ENCODE measurements at regions not wholly inside any gene's neighbourhood (a gene's known extent, or its start where the extent isn't known, plus 50 kb on each side); places are given as distances from the start of the nearest gene placed in this dataset.
A peak's percentile ranks its signal among the peaks of the same experiment; 100 is the strongest.

DNA sequence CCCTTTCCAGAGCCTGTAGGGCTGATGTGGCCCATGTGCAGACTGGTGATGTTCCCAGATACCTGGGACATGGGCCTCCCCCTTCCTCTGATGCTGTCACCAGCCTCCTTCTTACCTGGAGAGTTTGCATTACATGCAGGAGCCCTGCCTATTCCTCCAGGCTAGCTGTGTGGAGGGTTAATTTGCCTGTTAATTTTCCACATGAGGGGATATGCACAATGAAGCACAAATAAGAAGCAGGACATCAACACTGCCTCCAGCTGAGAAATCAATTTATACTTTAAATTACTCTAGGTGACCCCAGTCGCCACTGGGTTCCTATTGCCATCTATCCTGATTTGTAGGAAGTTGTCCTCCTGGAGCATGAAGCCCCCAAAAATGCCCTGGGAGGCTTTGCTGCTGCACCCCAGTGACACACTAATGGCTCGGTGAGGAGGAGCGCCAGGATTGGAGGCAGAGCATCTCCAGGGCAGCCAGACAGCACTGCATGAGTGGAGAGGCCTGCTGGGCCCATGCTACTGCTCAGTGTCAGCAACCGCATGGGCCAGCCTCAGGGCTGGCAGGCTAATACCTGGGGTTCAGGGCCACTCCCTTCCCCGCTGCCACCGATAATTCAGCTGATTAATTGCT is 101.6 kb upstream of the USP47 start:
- H3K9me3 Mint-ChIP-seq = no peaks in the 10 kb centered on the region
- no peaks in the 10 kb centered on the region for H3K36me3 Mint-ChIP-seq (ENCODE audit: low read depth)
- TF ChIP-seq CREB1 (CRISPR knock-in tag; IDR thresholded peaks at IDR 0.05; ENCODE audit: low read depth) = no peak
- TF ChIP-seq, protein P1, sequence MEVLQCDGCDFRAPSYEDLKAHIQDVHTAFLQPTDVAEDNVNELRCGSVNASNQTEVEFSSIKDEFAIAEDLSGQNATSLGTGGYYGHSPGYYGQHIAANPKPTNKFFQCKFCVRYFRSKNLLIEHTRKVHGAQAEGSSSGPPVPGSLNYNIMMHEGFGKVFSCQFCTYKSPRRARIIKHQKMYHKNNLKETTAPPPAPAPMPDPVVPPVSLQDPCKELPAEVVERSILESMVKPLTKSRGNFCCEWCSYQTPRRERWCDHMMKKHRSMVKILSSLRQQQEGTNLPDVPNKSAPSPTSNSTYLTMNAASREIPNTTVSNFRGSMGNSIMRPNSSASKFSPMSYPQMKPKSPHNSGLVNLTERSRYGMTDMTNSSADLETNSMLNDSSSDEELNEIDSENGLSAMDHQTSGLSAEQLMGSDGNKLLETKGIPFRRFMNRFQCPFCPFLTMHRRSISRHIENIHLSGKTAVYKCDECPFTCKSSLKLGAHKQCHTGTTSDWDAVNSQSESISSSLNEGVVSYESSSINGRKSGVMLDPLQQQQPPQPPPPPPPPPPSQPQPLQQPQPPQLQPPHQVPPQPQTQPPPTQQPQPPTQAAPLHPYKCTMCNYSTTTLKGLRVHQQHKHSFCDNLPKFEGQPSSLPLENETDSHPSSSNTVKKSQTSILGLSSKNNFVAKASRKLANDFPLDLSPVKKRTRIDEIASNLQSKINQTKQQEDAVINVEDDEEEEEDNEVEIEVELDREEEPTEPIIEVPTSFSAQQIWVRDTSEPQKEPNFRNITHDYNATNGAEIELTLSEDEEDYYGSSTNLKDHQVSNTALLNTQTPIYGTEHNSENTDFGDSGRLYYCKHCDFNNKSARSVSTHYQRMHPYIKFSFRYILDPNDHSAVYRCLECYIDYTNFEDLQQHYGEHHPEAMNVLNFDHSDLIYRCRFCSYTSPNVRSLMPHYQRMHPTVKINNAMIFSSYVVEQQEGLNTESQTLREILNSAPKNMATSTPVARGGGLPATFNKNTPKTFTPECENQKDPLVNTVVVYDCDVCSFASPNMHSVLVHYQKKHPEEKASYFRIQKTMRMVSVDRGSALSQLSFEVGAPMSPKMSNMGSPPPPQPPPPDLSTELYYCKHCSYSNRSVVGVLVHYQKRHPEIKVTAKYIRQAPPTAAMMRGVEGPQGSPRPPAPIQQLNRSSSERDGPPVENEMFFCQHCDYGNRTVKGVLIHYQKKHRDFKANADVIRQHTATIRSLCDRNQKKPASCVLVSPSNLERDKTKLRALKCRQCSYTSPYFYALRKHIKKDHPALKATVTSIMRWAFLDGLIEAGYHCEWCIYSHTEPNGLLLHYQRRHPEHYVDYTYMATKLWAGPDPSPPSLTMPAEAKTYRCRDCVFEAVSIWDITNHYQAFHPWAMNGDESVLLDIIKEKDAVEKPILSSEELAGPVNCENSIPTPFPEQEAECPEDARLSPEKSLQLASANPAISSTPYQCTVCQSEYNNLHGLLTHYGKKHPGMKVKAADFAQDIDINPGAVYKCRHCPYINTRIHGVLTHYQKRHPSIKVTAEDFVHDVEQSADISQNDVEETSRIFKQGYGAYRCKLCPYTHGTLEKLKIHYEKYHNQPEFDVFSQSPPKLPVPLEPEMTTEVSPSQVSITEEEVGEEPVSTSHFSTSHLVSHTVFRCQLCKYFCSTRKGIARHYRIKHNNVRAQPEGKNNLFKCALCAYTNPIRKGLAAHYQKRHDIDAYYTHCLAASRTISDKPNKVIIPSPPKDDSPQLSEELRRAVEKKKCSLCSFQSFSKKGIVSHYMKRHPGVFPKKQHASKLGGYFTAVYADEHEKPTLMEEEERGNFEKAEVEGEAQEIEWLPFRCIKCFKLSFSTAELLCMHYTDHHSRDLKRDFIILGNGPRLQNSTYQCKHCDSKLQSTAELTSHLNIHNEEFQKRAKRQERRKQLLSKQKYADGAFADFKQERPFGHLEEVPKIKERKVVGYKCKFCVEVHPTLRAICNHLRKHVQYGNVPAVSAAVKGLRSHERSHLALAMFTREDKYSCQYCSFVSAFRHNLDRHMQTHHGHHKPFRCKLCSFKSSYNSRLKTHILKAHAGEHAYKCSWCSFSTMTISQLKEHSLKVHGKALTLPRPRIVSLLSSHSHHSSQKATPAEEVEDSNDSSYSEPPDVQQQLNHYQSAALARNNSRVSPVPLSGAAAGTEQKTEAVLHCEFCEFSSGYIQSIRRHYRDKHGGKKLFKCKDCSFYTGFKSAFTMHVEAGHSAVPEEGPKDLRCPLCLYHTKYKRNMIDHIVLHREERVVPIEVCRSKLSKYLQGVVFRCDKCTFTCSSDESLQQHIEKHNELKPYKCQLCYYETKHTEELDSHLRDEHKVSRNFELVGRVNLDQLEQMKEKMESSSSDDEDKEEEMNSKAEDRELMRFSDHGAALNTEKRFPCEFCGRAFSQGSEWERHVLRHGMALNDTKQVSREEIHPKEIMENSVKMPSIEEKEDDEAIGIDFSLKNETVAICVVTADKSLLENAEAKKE (CRISPR knock-in tag; IDR thresholded peaks at IDR 0.05) = no peak
- TF ChIP-seq JUNB (IDR thresholded peaks at IDR 0.05; ENCODE audit: unreplicated experiment) = no peak
- TF ChIP-seq ZNF114 (CRISPR knock-in tag; IDR thresholded peaks at IDR 0.05) = no peak
- TF ChIP-seq EZH2phosphoT487 (IDR thresholded peaks at IDR 0.05; ENCODE audit: unreplicated experiment) = no peak
- TF ChIP-seq, protein P2, sequence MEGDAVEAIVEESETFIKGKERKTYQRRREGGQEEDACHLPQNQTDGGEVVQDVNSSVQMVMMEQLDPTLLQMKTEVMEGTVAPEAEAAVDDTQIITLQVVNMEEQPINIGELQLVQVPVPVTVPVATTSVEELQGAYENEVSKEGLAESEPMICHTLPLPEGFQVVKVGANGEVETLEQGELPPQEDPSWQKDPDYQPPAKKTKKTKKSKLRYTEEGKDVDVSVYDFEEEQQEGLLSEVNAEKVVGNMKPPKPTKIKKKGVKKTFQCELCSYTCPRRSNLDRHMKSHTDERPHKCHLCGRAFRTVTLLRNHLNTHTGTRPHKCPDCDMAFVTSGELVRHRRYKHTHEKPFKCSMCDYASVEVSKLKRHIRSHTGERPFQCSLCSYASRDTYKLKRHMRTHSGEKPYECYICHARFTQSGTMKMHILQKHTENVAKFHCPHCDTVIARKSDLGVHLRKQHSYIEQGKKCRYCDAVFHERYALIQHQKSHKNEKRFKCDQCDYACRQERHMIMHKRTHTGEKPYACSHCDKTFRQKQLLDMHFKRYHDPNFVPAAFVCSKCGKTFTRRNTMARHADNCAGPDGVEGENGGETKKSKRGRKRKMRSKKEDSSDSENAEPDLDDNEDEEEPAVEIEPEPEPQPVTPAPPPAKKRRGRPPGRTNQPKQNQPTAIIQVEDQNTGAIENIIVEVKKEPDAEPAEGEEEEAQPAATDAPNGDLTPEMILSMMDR (conservative IDR thresholded peaks at IDR 0.05; ENCODE audit: low read depth in 2 of 2) = no peak
- TF ChIP-seq STAT1 (IDR thresholded peaks at IDR 0.05; ENCODE audit: unreplicated experiment) = no peak
- TF ChIP-seq, protein P3, sequence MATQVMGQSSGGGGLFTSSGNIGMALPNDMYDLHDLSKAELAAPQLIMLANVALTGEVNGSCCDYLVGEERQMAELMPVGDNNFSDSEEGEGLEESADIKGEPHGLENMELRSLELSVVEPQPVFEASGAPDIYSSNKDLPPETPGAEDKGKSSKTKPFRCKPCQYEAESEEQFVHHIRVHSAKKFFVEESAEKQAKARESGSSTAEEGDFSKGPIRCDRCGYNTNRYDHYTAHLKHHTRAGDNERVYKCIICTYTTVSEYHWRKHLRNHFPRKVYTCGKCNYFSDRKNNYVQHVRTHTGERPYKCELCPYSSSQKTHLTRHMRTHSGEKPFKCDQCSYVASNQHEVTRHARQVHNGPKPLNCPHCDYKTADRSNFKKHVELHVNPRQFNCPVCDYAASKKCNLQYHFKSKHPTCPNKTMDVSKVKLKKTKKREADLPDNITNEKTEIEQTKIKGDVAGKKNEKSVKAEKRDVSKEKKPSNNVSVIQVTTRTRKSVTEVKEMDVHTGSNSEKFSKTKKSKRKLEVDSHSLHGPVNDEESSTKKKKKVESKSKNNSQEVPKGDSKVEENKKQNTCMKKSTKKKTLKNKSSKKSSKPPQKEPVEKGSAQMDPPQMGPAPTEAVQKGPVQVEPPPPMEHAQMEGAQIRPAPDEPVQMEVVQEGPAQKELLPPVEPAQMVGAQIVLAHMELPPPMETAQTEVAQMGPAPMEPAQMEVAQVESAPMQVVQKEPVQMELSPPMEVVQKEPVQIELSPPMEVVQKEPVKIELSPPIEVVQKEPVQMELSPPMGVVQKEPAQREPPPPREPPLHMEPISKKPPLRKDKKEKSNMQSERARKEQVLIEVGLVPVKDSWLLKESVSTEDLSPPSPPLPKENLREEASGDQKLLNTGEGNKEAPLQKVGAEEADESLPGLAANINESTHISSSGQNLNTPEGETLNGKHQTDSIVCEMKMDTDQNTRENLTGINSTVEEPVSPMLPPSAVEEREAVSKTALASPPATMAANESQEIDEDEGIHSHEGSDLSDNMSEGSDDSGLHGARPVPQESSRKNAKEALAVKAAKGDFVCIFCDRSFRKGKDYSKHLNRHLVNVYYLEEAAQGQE (IDR thresholded peaks at IDR 0.05; ENCODE audit: unreplicated experiment) = no peak
- TF ChIP-seq POLR2AphosphoS5 (IDR thresholded peaks at IDR 0.05; ENCODE audit: low read depth) = no peak
- no peak for TF ChIP-seq ZNF331 (CRISPR knock-in tag; IDR thresholded peaks at IDR 0.05; ENCODE audit: low read depth)
- no peak for TF ChIP-seq EZH2 (IDR thresholded peaks at IDR 0.05; ENCODE audit: low read depth, unreplicated experiment)
- no peak for TF ChIP-seq NANOG (IDR thresholded peaks at IDR 0.05; ENCODE audit: borderline replicate concordance)
- TF ChIP-seq, protein P4, sequence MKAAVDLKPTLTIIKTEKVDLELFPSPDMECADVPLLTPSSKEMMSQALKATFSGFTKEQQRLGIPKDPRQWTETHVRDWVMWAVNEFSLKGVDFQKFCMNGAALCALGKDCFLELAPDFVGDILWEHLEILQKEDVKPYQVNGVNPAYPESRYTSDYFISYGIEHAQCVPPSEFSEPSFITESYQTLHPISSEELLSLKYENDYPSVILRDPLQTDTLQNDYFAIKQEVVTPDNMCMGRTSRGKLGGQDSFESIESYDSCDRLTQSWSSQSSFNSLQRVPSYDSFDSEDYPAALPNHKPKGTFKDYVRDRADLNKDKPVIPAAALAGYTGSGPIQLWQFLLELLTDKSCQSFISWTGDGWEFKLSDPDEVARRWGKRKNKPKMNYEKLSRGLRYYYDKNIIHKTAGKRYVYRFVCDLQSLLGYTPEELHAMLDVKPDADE (IDR thresholded peaks at IDR 0.05) = no peak
- Histone ChIP-seq H3K36me3 (ENCODE audit: insufficient read depth) (no peaks in the 10 kb centered on the region), H4K20me1 (replicated peaks; ENCODE audit: insufficient read depth) (no peaks in the 10 kb centered on the region), H3K4me2 (no peak overlapping the region), H3K27me3 (ENCODE audit: insufficient read depth) (no peaks in the 10 kb centered on the region), H3K4me1 (ENCODE audit: insufficient read depth) (no peaks in the 10 kb centered on the region), H3K9me2 (ENCODE audit: insufficient read depth) (0 out of 2 replicates have a peak, but pooled peaks cover 4% of the 10 kb centered on the region), H3K4me3 (no peak overlapping the region), H3K27ac (ENCODE audit: low read depth) (no peak overlapping the region), H2AFZ (0 out of 2 replicates have a peak overlapping the region, but pooled peaks have one; percentile 56), H3F3A (replicated peaks; ENCODE audit: low read depth) (no peaks in the 10 kb centered on the region), H3K79me2 (replicated peaks; ENCODE audit: insufficient read depth) (no peaks in the 10 kb centered on the region)
- peaks cover 16% of the 10 kb centered on the region; the same call in 2 of the 3 replicates for H3K4me1 Mint-ChIP-seq
- no peak overlapping the region for H3K27ac Mint-ChIP-seq
- H3K4me3 Mint-ChIP-seq = no peak overlapping the region
- ATAC-seq (no peak), DNase-seq (ENCODE audit: low spot score) (no peak)
- peaks cover under 1% of the 10 kb centered on the region for H3K27me3 Mint-ChIP-seq (ENCODE audit: insufficient read depth, low read depth, poor library complexity)
